HG02623 (cell line): ENCODE measurements at regions not wholly inside any gene's neighbourhood (a gene's known extent, or its start where the extent isn't known, plus 50 kb on each side); places are given as distances from the start of the nearest gene placed in this dataset.
A peak's percentile ranks its signal among the peaks of the same experiment; 100 is the strongest.
"Not testable (repeated sequence)": the region's sequence is repeated elsewhere in the genome, so short reads cannot be mapped to it uniquely, and the experiment has no call there.

ENCODE experiments used
- ATAC-seq: cut with Tn5 transposase; IDR thresholded peaks from one replicate; pipeline ENCODE4 v1.9.1; 2021; ENCODE audit warnings: moderate library complexity; ENCODE audit not compliant: unreplicated experiment

- ATAC-seq, result peak; percentile 5
Measured at GRCh38 chr2:8606649-8607550, 75.0 kb upstream of the ID2 start.

DNA sequence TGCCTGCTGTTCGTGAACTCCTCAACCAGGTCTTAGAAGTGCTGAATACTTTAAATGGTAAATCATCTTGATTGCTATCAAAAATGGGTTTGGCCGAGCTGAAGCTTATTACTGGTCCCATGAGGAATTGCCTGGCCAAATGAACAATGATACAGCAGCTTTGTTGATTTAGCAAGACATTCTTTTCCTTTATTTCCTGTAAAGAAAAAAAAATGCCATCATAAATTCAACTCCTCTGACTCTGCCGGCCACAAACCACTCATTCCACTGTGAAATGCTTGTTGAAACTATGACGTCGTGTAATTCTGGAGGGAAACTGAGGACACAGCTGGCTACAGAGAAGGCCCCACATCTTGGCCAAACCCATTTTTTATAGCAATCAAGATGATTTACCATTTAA, 74.2 kb upstream of the ID2 start:
- no peak for ATAC-seq

DNA sequence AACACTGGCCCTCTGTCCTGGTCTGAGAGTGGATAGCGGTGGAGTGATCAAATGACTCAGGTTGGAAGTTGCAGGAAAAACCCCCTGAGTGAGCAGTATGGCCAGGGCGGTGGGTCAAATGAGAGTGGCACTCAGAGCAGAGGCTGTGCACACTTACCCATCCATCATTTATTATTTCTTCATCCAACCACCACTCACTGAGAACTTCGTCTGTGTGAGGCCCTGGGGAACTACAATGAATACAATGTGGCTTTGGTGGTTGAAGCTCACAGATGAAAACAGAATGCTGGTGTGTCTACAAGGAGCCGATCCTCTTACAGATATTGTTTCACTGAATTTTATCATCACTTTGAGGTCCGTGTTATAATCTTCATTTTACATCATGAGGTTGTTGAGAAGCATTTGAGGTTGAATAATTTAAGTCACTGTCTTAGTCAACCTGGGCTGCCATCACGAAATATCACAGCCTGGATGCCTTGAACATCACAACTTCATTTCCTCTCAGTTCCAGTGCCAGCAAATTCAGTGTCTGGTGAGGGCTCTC, 73.4 kb upstream of the ID2 start:
- no peak for ATAC-seq

- no peak for ATAC-seq
Measured at GRCh38 chr2:8609357-8609811, 72.5 kb upstream of the ID2 start.

- ATAC-seq, result not testable (repeated sequence)
Measured at GRCh38 chr2:8610775-8611174, 71.1 kb upstream of the ID2 start.

DNA sequence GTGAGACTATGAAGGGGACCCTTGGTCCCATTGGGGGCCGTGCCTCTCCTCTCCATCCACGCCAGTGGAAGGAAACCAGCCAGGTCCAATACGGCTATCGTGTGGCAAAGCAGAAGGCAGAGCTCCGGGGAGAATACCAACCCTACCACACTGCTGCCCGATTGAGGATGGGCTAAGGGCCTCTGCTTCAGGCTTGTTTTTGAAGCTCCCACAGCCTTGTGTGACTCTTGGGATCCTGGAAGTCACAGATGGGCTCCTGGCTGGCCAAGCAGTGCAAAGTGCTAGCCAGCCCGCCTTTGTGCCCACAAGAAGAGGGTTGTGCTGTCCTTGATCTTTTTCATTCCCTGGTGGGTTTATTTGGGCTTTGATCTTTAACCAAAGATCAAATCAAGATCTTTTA, 70.6 kb upstream of the ID2 start:
- no peak for ATAC-seq

DNA sequence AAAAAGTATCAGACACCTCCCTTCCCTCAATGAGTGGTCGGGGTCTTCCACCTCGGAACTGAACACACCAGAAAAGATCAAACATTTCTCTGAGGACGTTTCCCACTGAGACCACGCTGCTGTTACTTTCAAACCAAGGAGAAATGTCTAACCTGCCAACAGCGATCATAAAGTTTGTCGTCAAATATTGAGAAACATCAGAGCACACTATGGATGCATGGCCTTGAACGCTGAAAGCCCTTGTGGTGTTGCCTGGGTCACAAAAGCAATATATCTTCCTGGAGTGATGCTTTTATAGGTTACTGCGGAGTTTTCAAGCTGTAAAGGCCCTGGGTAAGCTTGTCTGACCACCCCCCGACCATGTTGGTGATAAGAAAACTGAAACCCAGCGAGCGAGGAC, 70.2 kb upstream of the ID2 start:
- no peak for ATAC-seq

- no peak for ATAC-seq
Measured at GRCh38 chr2:8612734-8613179, 69.1 kb upstream of the ID2 start.

DNA sequence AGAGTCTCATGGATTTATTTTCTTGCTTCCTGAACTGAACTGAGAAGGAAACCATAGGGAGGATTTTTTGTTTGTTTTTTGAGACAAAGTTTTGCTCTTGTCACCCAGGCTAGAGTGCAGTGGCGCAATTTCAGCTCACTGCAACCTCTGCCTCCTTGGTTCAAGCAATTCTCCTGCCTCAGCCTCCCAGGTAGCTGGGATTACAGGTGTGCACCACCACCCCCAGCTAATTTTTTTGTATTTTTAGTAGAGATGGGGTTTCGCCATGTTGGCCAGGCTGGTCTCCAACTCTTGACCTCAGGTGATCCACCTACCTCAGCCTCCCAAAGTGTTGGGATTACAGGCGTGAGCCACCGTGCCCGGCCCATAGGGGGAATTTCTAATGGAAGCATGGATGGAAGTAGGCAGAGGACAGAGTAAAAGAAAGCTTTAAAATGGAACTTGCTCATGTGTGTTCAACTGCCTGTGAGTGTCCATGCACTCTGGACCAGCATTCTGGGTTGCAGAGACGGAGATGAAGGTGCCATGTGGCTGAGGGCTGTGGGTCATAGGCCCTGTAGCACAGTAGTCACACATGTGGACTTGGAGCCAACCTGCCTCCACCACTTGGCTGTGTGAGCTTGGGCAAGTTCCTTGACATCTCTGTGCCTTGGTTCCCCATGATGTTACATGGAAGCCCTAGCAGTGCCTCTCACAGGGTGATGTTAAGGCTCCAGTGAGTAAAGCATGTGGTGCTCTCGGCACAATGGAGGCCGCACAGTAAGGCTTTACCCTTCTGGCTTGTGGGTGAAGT, 68.5 kb upstream of the ID2 start:
- not testable (repeated sequence) for ATAC-seq

DNA sequence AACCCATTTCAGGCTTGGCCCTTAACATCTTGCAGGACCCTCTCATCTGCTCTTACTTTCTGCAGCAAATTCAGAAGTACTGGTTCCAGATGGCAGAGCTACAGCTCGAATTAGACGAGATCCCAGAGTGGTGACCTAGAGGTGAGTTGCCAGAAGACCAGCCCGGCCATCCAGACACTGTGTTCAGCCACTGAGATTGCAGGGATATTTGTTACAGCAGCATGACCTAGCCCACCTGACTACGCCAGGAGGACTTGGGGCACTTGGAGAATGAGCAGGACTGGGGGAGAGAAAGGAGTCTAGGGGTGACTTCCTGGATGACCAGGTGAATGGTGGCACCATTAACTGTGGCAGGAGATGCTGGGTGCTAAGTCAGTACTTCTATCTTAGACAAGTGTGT, 67.2 kb upstream of the ID2 start:
- no peak for ATAC-seq

DNA sequence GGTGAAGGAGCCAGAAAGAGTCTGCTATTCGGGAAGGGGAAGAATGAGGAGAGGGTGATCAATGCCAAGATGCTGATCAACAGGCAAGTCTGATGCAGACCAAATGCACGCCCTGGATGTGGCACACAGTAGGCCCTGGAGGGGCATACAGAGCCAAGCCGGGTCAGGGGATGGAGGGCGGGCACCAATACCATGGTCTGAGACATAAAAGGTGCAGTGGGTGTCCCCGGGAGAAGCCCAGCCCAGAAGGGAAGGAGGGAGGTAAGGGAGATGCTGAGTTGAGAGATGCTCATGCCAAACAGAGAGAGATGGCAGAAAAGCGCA, 66.6 kb upstream of the ID2 start:
- no peak for ATAC-seq

GRCh38 chr2:8615576-8616281, 66.1 kb upstream of the ID2 start:
- no peak for ATAC-seq

- no peak for ATAC-seq
Measured at GRCh38 chr2:8617048-8617447, 64.8 kb upstream of the ID2 start.

DNA sequence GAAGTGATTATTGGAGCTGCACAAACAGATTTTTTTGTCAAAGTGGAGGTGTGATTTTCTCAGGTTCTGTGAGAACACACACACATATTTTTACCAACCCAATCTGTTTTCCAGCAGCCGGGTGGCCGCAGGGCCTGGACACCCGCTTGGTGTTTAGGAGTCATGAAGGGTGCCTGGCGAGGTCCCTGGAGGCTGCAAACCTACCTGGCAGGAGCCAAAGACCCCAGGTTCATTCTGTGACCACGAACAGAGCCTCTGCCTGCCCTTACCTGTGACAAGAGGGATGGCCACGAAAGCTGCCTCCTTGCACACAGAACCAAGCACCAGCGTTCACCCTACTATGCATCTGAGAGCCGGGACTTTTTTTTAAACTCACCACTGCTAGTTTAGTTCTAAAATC, 64.3 kb upstream of the ID2 start:
- no peak for ATAC-seq

DNA sequence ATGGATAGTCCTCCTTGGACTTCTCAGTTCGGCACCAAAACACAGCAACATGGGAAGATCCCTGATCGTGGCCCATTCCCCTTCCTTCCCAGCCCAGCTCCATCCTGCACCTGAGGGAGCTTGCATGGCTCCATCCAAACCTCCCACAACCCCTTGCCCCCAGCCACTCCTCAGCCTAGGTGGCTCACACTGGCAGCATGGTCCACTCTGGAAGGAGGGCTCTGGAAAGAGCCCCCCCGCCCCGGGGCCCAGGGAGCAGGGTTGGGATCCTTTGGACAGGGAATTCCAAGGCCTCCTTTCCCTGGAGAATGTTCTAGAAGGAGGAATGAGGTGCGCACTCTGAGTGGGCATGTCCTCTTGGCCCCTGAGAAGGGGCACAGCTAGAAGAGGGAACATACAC, 62.8 kb upstream of the ID2 start:
- no peak for ATAC-seq

DNA sequence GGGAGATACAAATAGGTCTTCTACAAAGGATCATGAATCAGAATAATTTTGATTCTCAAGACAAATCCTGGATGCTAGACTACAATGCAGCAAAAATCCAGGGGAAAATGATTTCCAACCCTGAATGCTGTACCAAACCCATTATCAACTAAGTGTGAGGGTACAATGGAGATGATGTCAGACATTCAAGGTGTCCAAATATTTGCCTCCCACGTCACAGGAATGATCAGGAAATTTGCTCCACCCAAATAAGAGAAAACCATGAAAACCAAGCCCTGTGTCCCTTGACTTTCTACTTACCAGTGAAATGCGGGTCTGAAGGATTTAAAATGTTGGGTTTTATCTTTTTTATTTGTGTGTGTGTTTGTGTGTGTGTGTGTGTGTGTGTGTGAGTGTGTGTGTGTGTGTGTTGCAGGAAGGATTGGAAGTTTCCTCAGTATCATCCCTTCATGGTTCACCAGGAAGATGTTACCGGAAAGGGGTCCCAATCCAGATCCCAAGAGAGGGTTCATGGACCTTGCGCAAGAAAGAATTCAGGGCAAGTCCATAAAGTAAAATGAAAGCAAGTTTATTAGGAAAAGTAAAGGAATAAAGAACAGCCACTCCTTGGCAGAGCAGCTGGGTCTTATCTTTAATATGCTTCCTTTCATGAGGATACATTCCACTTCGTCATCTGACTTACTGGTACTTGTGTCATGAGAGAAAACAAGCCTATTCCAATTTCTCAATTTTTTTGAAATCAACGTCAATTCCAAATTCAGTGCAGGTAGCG, 61.1 kb upstream of the ID2 start:
- no peak for ATAC-seq

- no peak for ATAC-seq
Measured at GRCh38 chr2:8622199-8622911, 59.5 kb upstream of the ID2 start.

DNA sequence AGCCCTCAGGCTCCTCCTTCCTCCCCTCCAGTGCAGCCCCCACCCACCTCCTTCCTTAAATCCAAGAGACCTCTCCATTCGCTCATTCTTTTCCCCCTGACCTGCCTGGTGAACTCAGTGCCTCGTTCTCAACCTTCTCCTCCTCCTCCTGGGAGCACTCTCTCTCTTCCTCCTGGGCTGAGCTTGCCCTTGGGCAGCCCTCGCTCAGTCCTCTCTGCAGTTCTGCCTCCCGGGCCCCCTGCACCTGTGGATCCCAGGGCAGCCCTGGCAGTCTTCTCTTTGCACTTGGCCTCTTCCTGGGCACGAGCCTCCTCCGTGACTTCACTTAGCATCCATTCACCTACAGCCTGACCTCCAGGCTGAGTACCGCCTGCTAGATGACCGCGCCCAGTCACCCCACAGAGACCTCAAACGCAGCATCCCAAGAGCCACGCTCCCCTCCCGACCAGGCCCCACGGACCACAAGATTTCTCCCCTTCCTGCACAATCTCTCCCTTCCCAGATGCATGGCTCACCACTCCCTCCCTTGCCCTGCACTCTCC, 58.9 kb upstream of the ID2 start:
- ATAC-seq, result no peak

DNA sequence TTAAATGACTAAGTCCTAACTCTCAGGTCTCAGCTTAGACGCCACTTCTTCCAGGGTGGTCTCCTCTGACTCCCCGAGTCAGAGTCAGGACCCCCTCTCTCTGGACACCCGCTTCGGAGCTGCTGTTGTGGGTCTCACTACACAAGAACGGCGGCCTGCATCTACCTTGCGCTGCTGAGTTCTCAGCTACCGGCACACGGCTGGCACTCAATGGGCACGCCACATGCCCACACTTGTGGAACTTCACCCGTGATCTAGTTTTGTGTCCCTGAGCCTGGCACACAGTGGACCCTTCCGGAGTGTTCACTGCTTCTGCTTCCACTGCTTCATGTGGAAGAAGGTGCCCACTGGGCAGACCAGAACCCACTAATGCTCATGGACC, 58.3 kb upstream of the ID2 start:
- no peak for ATAC-seq
